Breast epithelium (tissue), 4 donors: ENCODE measurements at regions not wholly inside any gene's neighbourhood (a gene's known extent, or its start where the extent isn't known, plus 50 kb on each side); places are given as distances from the start of the nearest gene placed in this dataset.

Experiments used
- DNase-seq, 2 donors: peaks; one replicate each; pipeline ENCODE4 v3.0.0-alpha.2; 2019; ENCODE audit warnings: low spot score in 2 of 2
- H3K27ac ChIP-seq, 2 donors: fragments of 200-600 bp; sonication (generic) in 1 of 2; one replicate each; pipeline ENCODE4 v1.5.1; 2016 to 2019; ENCODE audit warnings: mild to moderate bottlenecking in 1 of 2
- H3K27me3 ChIP-seq, 2 donors: fragments of 200-600 bp; sonication (generic) in 1 of 2; one replicate each; pipeline versions ENCODE4 v1.5.1 to v1.6.0; 2017 to 2019; ENCODE audit warnings: control low read depth in 1 of 2, mild to moderate bottlenecking in 1 of 2
- H3K36me3 ChIP-seq: fragments of 200-600 bp; one replicate; pipeline ENCODE4 v1.5.1; 2019
- H3K4me1 ChIP-seq, 2 donors: fragments of 200-600 bp; sonication (generic); one replicate each; pipeline ENCODE4 v1.5.1; 2016 to 2019; ENCODE audit warnings: control low read depth in 1 of 2
- H3K4me3 ChIP-seq, 3 donors: fragments of 200-600 bp; sonication (generic); 1 replicate in 2 of 3; 2 replicates in 1 of 3; pipeline ENCODE4 v1.5.1; 2016 to 2019; ENCODE audit warnings: mild to moderate bottlenecking in 3 of 3, moderate library complexity in 2 of 3
- H3K9me3 ChIP-seq, 2 donors: fragments of 200-600 bp; sonication (generic) in 1 of 2; one replicate each; pipeline ENCODE4 v1.5.1; 2016 to 2019; ENCODE audit warnings: control low read depth in 1 of 2
- POLR2A ChIP-seq: fragments of 450-650 bp; IDR thresholded peaks from one replicate; pipeline ENCODE4 v1.6.1; 2016; ENCODE audit warnings: antibody characterized with exemption, mild to moderate bottlenecking, moderate library complexity
- POLR2AphosphoS5 ChIP-seq, 3 donors: sonication (generic); formaldehyde crosslinking; IDR thresholded peaks; one replicate each; pipeline ENCODE4 v1.6.1; 2017; ENCODE audit warnings: antibody characterized with exemption in 3 of 3
- intact Hi-C: fragments of 100-400 bp; cut with DNase I; formaldehyde crosslinking; loops from one replicate; pipeline ENCODE4 v1.15.1; 2023; ENCODE audit warnings: low total_unique reads
- TF ChIP-seq, protein P1 (sequence below), 3 donors: fragments of 450-650 bp; IDR thresholded peaks; one replicate each; pipeline ENCODE4 v1.5.1; 2016 to 2017; ENCODE audit warnings: antibody characterized with exemption in 3 of 3, mild to moderate bottlenecking in 3 of 3, moderate library complexity in 3 of 3

DNA sequence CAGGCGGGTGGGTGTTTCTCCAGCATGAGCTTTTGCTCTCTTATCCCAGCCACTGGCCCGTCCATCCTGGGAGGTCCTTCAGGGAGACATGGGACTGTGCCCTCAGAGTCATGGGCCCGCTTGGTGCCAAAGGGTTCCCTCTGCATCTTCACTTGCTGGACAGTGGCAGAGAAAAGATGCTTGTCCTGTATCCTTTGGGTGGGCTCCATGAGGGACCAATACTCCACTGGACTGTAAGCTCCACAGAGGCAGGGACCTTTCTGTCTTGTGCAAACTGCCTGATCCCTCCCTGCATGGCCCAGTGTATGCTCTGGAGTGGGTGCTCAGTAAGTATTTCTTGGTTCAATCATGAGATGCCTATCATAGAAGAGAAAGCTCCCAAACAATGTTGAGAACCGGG is 184.8 kb upstream of the WSCD1 start:
- no peaks in the 10 kb centered on the region for H3K4me1 ChIP-seq
- intact Hi-C loops = no loop called here

DNA sequence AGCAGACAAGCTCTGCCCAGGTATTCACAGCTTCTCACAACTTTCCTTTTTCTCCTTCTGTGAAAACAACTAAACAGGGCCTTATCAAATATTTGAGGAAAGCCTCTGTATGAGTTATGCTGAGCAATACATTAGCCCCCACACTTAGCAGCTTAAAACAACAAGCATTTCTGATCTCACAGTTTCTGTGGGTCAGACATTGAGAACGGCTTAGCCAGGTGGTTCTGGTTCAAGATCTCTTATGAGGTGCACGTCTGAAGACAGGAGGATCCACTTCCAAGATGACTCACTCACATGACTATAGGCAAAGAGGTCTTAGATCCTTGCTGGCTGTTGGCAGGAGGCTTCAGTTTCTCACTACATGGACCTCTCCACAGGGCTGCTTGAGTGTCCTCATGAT is 181.4 kb upstream of the WSCD1 start:
- Histone ChIP-seq H3K4me3 (no peak overlapping the region), H3K36me3 (no peaks in the 10 kb centered on the region), H3K4me1 (no peaks in the 10 kb centered on the region), H3K27me3 (peaks cover 0 to 9% of the 10 kb centered on the region in 2 donors), H3K27ac (no peak overlapping the region), H3K9me3 (no peaks in the 10 kb centered on the region)
- TF ChIP-seq POLR2AphosphoS5 (IDR thresholded peaks at IDR 0.05) (no peak), POLR2A (no peak)
- TF ChIP-seq, protein P1, sequence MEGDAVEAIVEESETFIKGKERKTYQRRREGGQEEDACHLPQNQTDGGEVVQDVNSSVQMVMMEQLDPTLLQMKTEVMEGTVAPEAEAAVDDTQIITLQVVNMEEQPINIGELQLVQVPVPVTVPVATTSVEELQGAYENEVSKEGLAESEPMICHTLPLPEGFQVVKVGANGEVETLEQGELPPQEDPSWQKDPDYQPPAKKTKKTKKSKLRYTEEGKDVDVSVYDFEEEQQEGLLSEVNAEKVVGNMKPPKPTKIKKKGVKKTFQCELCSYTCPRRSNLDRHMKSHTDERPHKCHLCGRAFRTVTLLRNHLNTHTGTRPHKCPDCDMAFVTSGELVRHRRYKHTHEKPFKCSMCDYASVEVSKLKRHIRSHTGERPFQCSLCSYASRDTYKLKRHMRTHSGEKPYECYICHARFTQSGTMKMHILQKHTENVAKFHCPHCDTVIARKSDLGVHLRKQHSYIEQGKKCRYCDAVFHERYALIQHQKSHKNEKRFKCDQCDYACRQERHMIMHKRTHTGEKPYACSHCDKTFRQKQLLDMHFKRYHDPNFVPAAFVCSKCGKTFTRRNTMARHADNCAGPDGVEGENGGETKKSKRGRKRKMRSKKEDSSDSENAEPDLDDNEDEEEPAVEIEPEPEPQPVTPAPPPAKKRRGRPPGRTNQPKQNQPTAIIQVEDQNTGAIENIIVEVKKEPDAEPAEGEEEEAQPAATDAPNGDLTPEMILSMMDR (IDR thresholded peaks at IDR 0.05) = no peak
- DNase-seq = no peak
- intact Hi-C loops = no loop called here

More for the DNA sequence above, 184.8 kb upstream of the WSCD1 start:
- Histone ChIP-seq H3K27me3 (peaks cover 0 to 5% of the 10 kb centered on the region in 2 donors), H3K27ac (no peak overlapping the region), H3K36me3 (no peaks in the 10 kb centered on the region), H3K9me3 (no peaks in the 10 kb centered on the region), H3K4me3 (no peak overlapping the region)
- TF ChIP-seq, protein P1 (IDR thresholded peaks at IDR 0.05) = no peak
- TF ChIP-seq POLR2AphosphoS5 (IDR thresholded peaks at IDR 0.05) (no peak), POLR2A (no peak)
- no peak for DNase-seq

- Histone ChIP-seq H3K36me3 (no peaks in the 10 kb centered on the region), H3K27ac (no peak overlapping the region), H3K27me3 (peaks cover 0 to 27% of the 10 kb centered on the region in 2 donors), H3K4me1 (no peaks in the 10 kb centered on the region), H3K4me3 (no peak overlapping the region), H3K9me3 (no peaks in the 10 kb centered on the region)
- no peak for TF ChIP-seq POLR2AphosphoS5 (IDR thresholded peaks at IDR 0.05)
- no peak for TF ChIP-seq POLR2A
- TF ChIP-seq, protein P1 (IDR thresholded peaks at IDR 0.05) = no peak
- intact Hi-C loops = no loop called here
- DNase-seq = no peak
Measured at GRCh38 chr17:5892921-5893675, 177.1 kb upstream of the WSCD1 start.

DNA sequence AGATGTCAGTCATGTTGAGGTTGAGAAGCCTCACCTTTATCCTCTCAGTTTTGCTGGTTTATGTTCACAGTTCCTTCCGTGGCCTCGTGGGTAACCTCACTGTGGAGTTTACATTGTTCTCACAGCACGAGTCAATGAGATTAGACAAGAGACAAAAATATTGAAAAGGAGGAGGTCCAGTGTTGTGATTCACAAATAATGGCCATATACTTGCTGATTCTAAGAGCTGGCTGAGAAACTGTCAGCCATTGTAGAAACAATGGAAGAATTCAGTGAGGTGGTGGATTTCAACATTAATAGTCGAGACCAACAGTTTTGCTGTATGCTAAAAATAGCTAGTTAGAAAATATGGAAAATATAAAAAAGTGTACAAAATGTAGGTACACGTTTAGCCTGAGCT is 176.4 kb upstream of the WSCD1 start:
- peaks cover 0 to 27% of the 10 kb centered on the region in 2 donors for H3K27me3 ChIP-seq
- H3K27ac ChIP-seq = no peak overlapping the region
- no peak overlapping the region for H3K4me3 ChIP-seq
- no peaks in the 10 kb centered on the region for H3K4me1 ChIP-seq
- DNase-seq = no peak
- H3K9me3 ChIP-seq = no peaks in the 10 kb centered on the region
- TF ChIP-seq, protein P1 (IDR thresholded peaks at IDR 0.05) = no peak
- TF ChIP-seq POLR2A (no peak), POLR2AphosphoS5 (IDR thresholded peaks at IDR 0.05) (no peak)
- H3K36me3 ChIP-seq = no peaks in the 10 kb centered on the region
- intact Hi-C loops = no loop called here

GRCh38 chr17:5895276-5895675 is 174.9 kb upstream of the WSCD1 start:
- peaks cover 0 to 22% of the 10 kb centered on the region in 2 donors for H3K27me3 ChIP-seq
- no peaks in the 10 kb centered on the region for H3K4me1 ChIP-seq
- H3K27ac ChIP-seq = no peak overlapping the region
- no peak for DNase-seq
- H3K4me3 ChIP-seq = no peak overlapping the region
- no peak for TF ChIP-seq POLR2A
- TF ChIP-seq, protein P1 (IDR thresholded peaks at IDR 0.05) = no peak
- no peak for TF ChIP-seq POLR2AphosphoS5 (IDR thresholded peaks at IDR 0.05)
- no peaks in the 10 kb centered on the region for H3K36me3 ChIP-seq
- intact Hi-C loops = no loop called here
- no peaks in the 10 kb centered on the region for H3K9me3 ChIP-seq
